Prostate gland (tissue), 2 donors: ENCODE measurements at regions not wholly inside any gene's neighbourhood (a gene's known extent, or its start where the extent isn't known, plus 50 kb on each side); places are given as distances from the start of the nearest gene placed in this dataset.

Experiments used
- POLR2A ChIP-seq: fragments of 450-650 bp; IDR thresholded peaks from one replicate; pipeline ENCODE4 v1.6.1; 2016; ENCODE audit warnings: antibody characterized with exemption, mild to moderate bottlenecking
- POLR2AphosphoS5 ChIP-seq: sonication (generic); formaldehyde crosslinking; IDR thresholded peaks from one replicate; pipeline ENCODE4 v1.6.1; 2017; ENCODE audit warnings: antibody characterized with exemption
- TF ChIP-seq, protein P1 (sequence below), 4 experiments: fragments of 200-600 bp in 2 of 4; fragments of 450-650 bp in 2 of 4; sonication (generic) in 2 of 4; IDR thresholded peaks; 1 replicate in 3 of 4; 2 replicates in 1 of 4; pipeline ENCODE4 v1.5.1; 2016 to 2019; ENCODE audit warnings: antibody characterized with exemption in 4 of 4, mild to moderate bottlenecking in 2 of 4, moderate library complexity in 2 of 4

DNA sequence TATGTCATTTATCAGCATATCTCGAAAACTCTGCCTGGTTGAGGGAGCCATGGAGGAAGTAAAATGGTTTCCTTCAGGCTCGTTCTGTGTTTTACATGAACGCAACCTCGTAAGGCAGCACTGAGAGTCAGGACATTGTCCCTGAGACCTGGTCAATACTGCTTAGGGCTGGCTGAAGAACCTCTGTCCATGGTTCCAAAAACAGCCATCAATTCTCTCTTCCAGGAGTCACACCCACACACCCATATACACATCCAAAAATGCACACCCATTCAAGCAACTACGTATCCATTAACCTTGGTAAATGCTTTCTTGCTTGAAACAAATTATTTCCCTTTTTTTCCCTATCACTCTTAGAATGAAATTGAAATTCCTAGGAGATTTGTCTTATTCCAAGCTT, 91.0 kb upstream of the CHL1 start:
- TF ChIP-seq, protein P1, sequence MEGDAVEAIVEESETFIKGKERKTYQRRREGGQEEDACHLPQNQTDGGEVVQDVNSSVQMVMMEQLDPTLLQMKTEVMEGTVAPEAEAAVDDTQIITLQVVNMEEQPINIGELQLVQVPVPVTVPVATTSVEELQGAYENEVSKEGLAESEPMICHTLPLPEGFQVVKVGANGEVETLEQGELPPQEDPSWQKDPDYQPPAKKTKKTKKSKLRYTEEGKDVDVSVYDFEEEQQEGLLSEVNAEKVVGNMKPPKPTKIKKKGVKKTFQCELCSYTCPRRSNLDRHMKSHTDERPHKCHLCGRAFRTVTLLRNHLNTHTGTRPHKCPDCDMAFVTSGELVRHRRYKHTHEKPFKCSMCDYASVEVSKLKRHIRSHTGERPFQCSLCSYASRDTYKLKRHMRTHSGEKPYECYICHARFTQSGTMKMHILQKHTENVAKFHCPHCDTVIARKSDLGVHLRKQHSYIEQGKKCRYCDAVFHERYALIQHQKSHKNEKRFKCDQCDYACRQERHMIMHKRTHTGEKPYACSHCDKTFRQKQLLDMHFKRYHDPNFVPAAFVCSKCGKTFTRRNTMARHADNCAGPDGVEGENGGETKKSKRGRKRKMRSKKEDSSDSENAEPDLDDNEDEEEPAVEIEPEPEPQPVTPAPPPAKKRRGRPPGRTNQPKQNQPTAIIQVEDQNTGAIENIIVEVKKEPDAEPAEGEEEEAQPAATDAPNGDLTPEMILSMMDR (IDR thresholded peaks at IDR 0.05) = no peak
- TF ChIP-seq POLR2A (no peak), POLR2AphosphoS5 (no peak)
